Neural cell (in vitro differentiated cells): ENCODE measurements at regions not wholly inside any gene's neighbourhood (a gene's known extent, or its start where the extent isn't known, plus 50 kb on each side); places are given as distances from the start of the nearest gene placed in this dataset.

Experiments used
- H2AFZ ChIP-seq: fragments of 200-600, 300-800 bp; sonication (generic), shearing (Covaris generic); 2 replicates; pipeline ENCODE4 v1.6.0; 2014; ENCODE audit warnings: low read depth, mild to moderate bottlenecking, antibody characterized with exemption, low read length, moderate library complexity
- H3F3A ChIP-seq: fragments of 200-600 bp; shearing (Covaris generic); 2 replicates; pipeline ENCODE4 v1.6.1; 2016; ENCODE audit warnings: mild to moderate bottlenecking, moderate library complexity, mixed read lengths, antibody characterized with exemption, low read length; ENCODE audit not compliant: insufficient read depth, poor library complexity, severe bottlenecking
- H3K27ac ChIP-seq: fragments of 200-600, 300-800 bp; sonication (generic), shearing (Covaris generic); 2 replicates; pipeline ENCODE4 v1.5.1; 2014; ENCODE audit warnings: mild to moderate bottlenecking, low read length, moderate library complexity
- H3K27me3 ChIP-seq: fragments of 300-800, 200-600 bp; sonication (generic), shearing (Covaris generic); 2 replicates; pipeline ENCODE4 v1.6.0; 2014; ENCODE audit warnings: mild to moderate bottlenecking, low read depth, low read length, moderate library complexity; ENCODE audit not compliant: insufficient read depth
- H3K36me3 ChIP-seq: fragments of 300-800, 200-600 bp; sonication (generic), shearing (Covaris generic); 2 replicates; pipeline ENCODE4 v1.5.1; 2014; ENCODE audit warnings: mild to moderate bottlenecking, antibody characterized with exemption, low read length, moderate library complexity; ENCODE audit not compliant: insufficient read depth
- H3K4me2 ChIP-seq: fragments of 300-800, 200-600 bp; sonication (generic), shearing (Covaris generic); 2 replicates; pipeline ENCODE4 v1.6.0; 2014; ENCODE audit warnings: mild to moderate bottlenecking, low read length
- H3K4me3 ChIP-seq: fragments of 300-800, 200-600 bp; sonication (generic), shearing (Covaris generic); 2 replicates; pipeline ENCODE4 v1.5.1; 2014; ENCODE audit warnings: mild to moderate bottlenecking, low read length, moderate library complexity
- H3K79me2 ChIP-seq: fragments of 200-600 bp; shearing (Covaris generic); replicated peaks from 2 replicates; pipeline ENCODE4 v1.6.0; 2014; ENCODE audit warnings: mild to moderate bottlenecking, low read length, moderate library complexity; ENCODE audit not compliant: insufficient read depth
- H3K9ac ChIP-seq: fragments of 300-800, 200-600 bp; sonication (generic), shearing (Covaris generic); 2 replicates; pipeline ENCODE4 v1.6.1; 2016; ENCODE audit warnings: mild to moderate bottlenecking, low read length, mixed read lengths
- H3K9me2 ChIP-seq: fragments of 200-600 bp; shearing (Covaris generic); 2 replicates; pipeline ENCODE4 v1.6.1; 2016; ENCODE audit warnings: mild to moderate bottlenecking, low read length, mixed read lengths; ENCODE audit not compliant: insufficient read depth
- H3K9me3 ChIP-seq: fragments of 200-600, 300-800 bp; sonication (generic), shearing (Covaris generic); 2 replicates; pipeline ENCODE4 v1.6.1; 2016; ENCODE audit warnings: mild to moderate bottlenecking, mixed run types, low read length, moderate library complexity, mixed read lengths
- H4K20me1 ChIP-seq: fragments of 200-600 bp; shearing (Covaris generic); 2 replicates; pipeline ENCODE4 v1.6.1; 2016; ENCODE audit warnings: mild to moderate bottlenecking, mixed run types; ENCODE audit not compliant: insufficient read depth
- EP300 ChIP-seq: fragments of 450-650 bp; conservative IDR thresholded peaks from 2 replicates; pipeline ENCODE4 v1.6.1; 2014; ENCODE audit warnings: antibody characterized with exemption, mild to moderate bottlenecking, moderate library complexity; ENCODE audit not compliant: poor library complexity, severe bottlenecking
- EZH2 ChIP-seq: fragments of 200-600, 300-800 bp; shearing (Covaris generic), sonication (generic); IDR thresholded peaks from 2 replicates; pipeline ENCODE4 v1.6.1; 2014; ENCODE audit warnings: antibody characterized with exemption, low read length, borderline replicate concordance, mild to moderate bottlenecking; ENCODE audit not compliant: insufficient read depth, poor library complexity, severe bottlenecking
- MXI1 ChIP-seq: fragments of 450-650 bp; conservative IDR thresholded peaks from 2 replicates; pipeline ENCODE4 v1.6.1; 2014; ENCODE audit warnings: antibody characterized with exemption, mild to moderate bottlenecking; ENCODE audit not compliant: poor library complexity, severe bottlenecking
- POLR2AphosphoS5 ChIP-seq: IDR thresholded peaks from 2 replicates; pipeline ENCODE4 v1.6.1; 2012
- RAD21 ChIP-seq: fragments of 450-650 bp; conservative IDR thresholded peaks from 2 replicates; pipeline ENCODE4 v1.6.1; 2014; ENCODE audit warnings: antibody characterized with exemption, mild to moderate bottlenecking, moderate library complexity
- SMC3 ChIP-seq: fragments of 450-650 bp; conservative IDR thresholded peaks from 2 replicates; pipeline ENCODE4 v1.6.1; 2014; ENCODE audit warnings: antibody characterized with exemption, mild to moderate bottlenecking, moderate library complexity; ENCODE audit not compliant: poor library complexity
- TAF1 ChIP-seq: IDR thresholded peaks from 2 replicates; pipeline ENCODE4 v1.6.1; 2012; ENCODE audit warnings: low read depth
- TF ChIP-seq, protein P1 (sequence below): fragments of 450-650 bp; IDR thresholded peaks from 2 replicates; pipeline ENCODE4 v1.5.1; 2014; ENCODE audit warnings: antibody characterized with exemption, mild to moderate bottlenecking, moderate library complexity; ENCODE audit not compliant: poor library complexity, severe bottlenecking
- TF ChIP-seq, protein P2 (sequence below): IDR thresholded peaks from 2 replicates; pipeline ENCODE4 v1.6.1; 2012; ENCODE audit warnings: borderline replicate concordance

DNA sequence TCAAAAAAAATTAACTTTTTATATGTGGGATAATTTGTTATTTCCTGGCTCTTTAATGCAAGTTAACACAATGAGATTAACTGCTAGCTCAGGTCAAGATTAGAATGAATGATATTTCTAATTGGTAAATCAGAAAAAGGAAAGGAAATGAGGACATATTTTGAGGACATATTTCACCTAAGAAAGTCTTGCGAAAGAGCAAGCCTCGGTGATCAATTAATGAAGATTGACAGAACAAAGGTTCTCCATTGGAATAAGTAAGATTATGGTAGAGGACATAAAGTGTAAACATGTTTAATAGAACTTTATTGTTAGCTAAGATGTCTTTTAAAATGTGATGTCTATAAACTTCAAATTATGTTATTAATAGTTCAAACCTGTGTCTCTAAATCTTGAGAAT lies 1617.8 kb downstream of the KCNT2 start:
- H3K9me2 ChIP-seq = no peaks in the 10 kb centered on the region
- TF ChIP-seq, protein P1, sequence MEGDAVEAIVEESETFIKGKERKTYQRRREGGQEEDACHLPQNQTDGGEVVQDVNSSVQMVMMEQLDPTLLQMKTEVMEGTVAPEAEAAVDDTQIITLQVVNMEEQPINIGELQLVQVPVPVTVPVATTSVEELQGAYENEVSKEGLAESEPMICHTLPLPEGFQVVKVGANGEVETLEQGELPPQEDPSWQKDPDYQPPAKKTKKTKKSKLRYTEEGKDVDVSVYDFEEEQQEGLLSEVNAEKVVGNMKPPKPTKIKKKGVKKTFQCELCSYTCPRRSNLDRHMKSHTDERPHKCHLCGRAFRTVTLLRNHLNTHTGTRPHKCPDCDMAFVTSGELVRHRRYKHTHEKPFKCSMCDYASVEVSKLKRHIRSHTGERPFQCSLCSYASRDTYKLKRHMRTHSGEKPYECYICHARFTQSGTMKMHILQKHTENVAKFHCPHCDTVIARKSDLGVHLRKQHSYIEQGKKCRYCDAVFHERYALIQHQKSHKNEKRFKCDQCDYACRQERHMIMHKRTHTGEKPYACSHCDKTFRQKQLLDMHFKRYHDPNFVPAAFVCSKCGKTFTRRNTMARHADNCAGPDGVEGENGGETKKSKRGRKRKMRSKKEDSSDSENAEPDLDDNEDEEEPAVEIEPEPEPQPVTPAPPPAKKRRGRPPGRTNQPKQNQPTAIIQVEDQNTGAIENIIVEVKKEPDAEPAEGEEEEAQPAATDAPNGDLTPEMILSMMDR = no peak
- TF ChIP-seq SMC3 (no peak), TAF1 (no peak), POLR2AphosphoS5 (no peak), EZH2 (no peak), RAD21 (no peak), EP300 (no peak), MXI1 (no peak)
- TF ChIP-seq, protein P2, sequence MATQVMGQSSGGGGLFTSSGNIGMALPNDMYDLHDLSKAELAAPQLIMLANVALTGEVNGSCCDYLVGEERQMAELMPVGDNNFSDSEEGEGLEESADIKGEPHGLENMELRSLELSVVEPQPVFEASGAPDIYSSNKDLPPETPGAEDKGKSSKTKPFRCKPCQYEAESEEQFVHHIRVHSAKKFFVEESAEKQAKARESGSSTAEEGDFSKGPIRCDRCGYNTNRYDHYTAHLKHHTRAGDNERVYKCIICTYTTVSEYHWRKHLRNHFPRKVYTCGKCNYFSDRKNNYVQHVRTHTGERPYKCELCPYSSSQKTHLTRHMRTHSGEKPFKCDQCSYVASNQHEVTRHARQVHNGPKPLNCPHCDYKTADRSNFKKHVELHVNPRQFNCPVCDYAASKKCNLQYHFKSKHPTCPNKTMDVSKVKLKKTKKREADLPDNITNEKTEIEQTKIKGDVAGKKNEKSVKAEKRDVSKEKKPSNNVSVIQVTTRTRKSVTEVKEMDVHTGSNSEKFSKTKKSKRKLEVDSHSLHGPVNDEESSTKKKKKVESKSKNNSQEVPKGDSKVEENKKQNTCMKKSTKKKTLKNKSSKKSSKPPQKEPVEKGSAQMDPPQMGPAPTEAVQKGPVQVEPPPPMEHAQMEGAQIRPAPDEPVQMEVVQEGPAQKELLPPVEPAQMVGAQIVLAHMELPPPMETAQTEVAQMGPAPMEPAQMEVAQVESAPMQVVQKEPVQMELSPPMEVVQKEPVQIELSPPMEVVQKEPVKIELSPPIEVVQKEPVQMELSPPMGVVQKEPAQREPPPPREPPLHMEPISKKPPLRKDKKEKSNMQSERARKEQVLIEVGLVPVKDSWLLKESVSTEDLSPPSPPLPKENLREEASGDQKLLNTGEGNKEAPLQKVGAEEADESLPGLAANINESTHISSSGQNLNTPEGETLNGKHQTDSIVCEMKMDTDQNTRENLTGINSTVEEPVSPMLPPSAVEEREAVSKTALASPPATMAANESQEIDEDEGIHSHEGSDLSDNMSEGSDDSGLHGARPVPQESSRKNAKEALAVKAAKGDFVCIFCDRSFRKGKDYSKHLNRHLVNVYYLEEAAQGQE = no peak
- H3K4me3 ChIP-seq = no peak overlapping the region
- H3K27me3 ChIP-seq = no peaks in the 10 kb centered on the region
- no peaks in the 10 kb centered on the region for H3K36me3 ChIP-seq
- H2AFZ ChIP-seq = no peak overlapping the region
- no peak overlapping the region for H3K27ac ChIP-seq
- H3F3A ChIP-seq = no peaks in the 10 kb centered on the region
- H3K9ac ChIP-seq = no peak overlapping the region
- H3K79me2 ChIP-seq = no peaks in the 10 kb centered on the region
- no peaks in the 10 kb centered on the region for H4K20me1 ChIP-seq
- H3K9me3 ChIP-seq = no peaks in the 10 kb centered on the region
- H3K4me2 ChIP-seq = no peak overlapping the region

DNA sequence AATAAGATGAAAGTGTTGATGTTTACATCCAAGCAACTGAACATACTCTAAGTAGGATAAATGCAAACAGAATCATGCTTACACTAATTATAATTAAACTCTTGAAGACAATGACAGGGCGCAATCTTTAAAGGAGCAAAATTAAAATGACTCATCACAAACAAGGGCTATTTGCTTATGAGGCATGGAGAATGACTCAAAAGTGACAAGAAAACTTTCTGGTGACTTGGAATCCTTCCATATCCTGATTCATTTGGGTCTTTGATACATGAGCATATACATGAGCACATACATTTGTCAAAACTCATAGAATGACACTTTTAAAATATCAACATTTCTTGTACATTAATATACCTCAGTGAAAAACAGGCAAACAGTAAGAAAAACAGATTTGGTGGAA lies 1632.3 kb downstream of the KCNT2 start:
- no peak overlapping the region for H2AFZ ChIP-seq
- TF ChIP-seq EP300 = no peak
- TF ChIP-seq, protein P2 = no peak
- no peak for TF ChIP-seq SMC3
- no peak for TF ChIP-seq TAF1
- TF ChIP-seq, protein P1 = no peak
- no peak for TF ChIP-seq RAD21
- no peak for TF ChIP-seq POLR2AphosphoS5
- no peak for TF ChIP-seq MXI1
- no peak for TF ChIP-seq EZH2
- H3K27me3 ChIP-seq = no peaks in the 10 kb centered on the region
- no peak overlapping the region for H3K27ac ChIP-seq
- no peak overlapping the region for H3K4me2 ChIP-seq
- H3K9me3 ChIP-seq = no peaks in the 10 kb centered on the region
- H3K4me3 ChIP-seq = no peak overlapping the region
- no peaks in the 10 kb centered on the region for H3K36me3 ChIP-seq
- H3K9ac ChIP-seq = no peak overlapping the region
- no peaks in the 10 kb centered on the region for H3F3A ChIP-seq
- H4K20me1 ChIP-seq = no peaks in the 10 kb centered on the region
- no peaks in the 10 kb centered on the region for H3K79me2 ChIP-seq
- no peaks in the 10 kb centered on the region for H3K9me2 ChIP-seq
